Activated T-cell treated with anti-CD3 and anti-CD28 coated beads for 4 hours (primary cell): ENCODE measurements at regions not wholly inside any gene's neighbourhood (a gene's known extent, or its start where the extent isn't known, plus 50 kb on each side); places are given as distances from the start of the nearest gene placed in this dataset.
"Not testable (repeated sequence)": the region's sequence is repeated elsewhere in the genome, so short reads cannot be mapped to it uniquely, and the experiment has no call there.

Source experiments
- DNase-seq: peaks from one replicate; pipeline ENCODE4 v3.0.0-alpha.2; 2020

GRCh38 chr6:105875974-105876640 is 210.0 kb upstream of the PRDM1 start:
- no peak for DNase-seq

DNA sequence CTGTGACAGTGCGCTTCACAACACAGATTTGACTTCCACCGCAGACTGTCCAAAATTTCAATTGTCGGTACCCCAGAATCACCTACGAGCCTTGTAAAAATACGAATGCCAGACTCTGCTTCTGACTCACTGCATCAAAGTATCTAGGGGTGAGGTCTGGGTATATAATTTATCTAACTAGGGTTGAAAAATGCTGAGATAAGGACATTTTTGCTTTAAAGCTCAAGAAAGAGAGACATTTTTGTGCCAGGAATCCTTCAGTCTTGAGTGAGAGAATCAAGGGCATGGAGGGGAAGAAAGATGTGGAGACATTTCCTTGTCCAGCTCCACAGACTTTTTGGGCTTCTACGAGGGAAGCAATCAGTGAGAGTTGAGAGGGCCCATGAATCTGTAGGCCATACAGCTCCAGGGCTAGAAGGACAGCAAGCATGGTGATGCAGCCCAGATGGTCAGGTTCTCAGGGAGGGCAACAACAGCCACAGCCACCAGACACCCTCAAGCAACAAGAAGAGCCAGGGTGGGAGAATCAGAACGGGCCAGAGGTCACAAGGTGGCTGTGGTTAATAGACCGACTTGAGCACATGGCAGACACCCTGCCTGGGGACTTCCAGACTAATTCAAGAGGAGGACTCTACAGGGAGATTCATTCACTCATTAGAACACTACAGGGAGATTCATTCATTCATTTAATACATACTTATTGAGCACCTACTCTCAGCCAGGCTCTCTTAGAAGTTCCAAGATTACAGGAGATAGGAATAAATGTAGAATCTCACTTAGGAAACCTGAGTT is 211.1 kb upstream of the PRDM1 start:
- no peak for DNase-seq

- no peak for DNase-seq
Observed at GRCh38 chr6:105873799-105874198, 212.3 kb upstream of the PRDM1 start.

- no peak for DNase-seq
Observed at GRCh38 chr6:105873211-105873704, 212.9 kb upstream of the PRDM1 start.

DNA sequence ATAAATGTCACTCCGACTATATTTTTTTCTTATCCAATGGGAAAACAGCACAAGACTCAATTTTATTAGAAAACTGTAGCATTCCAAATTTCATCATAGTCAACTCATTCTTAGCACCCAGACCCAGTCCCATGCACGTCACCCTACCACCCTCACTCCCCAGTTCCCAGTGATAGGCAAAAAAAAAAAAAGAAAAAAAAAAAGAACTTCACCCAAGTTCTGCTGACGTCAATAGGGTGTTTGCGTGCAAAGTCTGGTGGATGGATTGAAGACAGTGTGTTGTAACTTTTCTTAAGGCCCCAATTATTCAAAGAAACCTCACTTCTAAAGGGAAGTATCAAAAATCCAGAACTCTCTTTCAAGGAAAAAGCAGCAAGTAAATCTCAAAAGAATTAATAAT is 213.9 kb upstream of the PRDM1 start:
- no peak for DNase-seq

DNA sequence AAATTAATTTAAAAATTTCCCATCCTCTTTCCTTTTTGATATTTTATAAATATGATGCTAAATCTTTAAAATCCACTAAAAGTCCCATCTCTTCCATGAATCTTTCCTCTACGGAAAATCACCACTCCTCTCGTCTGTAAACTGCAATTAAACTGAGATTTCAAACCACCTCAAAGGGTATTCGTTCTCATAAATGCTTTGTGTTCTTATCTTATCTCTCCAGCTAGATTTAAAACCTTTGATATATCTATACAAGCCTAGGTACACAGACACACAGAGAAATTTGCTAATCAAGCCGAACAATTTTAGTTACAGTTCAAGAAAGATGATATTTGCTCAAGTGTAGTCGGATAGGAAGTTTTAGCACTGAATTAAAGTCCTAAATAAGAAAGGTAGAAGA is 214.6 kb upstream of the PRDM1 start:
- DNase-seq: no peak

DNA sequence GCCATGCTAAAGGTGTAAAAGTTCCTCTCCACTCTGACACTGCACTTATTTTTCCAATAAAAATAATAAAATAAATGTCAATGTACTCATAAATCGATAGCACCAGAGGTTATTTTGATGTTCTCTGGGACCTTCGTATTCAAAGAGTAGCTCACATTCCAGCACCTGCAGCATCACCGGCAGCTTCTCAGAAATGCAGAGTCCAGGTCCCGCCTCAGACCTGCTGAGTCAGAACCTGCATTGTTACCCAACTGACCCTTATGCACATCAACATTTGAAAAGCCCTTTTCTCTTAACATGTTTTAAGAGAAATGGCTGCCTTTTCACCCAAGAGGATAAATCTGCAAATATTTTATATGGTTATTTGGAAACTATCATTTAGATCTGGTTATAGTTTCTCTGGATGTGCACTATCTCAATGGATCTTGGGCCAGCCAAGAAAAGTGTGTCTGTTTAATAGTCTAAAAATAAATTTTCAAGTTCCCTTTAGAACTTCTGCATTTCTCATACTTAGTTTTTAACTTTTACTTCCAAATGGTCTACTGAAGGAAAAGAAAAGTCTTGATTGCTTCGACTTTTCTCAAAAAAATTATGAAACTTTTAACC is 216.2 kb upstream of the PRDM1 start:
- no peak for DNase-seq

- no peak for DNase-seq
Observed at GRCh38 chr6:105868823-105869460, 217.2 kb upstream of the PRDM1 start.

GRCh38 chr6:105867821-105868220 is 218.3 kb upstream of the PRDM1 start:
- DNase-seq: no peak

DNA sequence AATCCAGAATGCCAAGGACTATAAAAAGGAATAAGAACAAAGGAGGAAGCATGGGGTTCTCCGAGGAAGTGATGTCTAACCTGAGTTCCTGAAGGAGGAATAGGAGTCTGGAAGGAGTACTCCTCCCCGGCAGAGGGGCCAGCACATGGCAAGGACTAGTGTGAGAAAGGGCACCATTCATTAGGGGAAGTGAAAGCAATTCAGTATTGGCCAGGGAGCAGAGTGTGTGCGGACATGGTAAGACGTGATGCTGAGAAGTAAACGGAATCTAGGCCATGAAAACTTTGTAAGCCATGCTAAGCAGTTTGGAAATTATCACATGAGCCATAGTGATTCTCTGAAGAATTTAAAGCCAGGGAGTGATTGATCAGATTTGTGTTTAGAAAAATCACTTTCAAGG is 218.9 kb upstream of the PRDM1 start:
- DNase-seq: no peak

DNA sequence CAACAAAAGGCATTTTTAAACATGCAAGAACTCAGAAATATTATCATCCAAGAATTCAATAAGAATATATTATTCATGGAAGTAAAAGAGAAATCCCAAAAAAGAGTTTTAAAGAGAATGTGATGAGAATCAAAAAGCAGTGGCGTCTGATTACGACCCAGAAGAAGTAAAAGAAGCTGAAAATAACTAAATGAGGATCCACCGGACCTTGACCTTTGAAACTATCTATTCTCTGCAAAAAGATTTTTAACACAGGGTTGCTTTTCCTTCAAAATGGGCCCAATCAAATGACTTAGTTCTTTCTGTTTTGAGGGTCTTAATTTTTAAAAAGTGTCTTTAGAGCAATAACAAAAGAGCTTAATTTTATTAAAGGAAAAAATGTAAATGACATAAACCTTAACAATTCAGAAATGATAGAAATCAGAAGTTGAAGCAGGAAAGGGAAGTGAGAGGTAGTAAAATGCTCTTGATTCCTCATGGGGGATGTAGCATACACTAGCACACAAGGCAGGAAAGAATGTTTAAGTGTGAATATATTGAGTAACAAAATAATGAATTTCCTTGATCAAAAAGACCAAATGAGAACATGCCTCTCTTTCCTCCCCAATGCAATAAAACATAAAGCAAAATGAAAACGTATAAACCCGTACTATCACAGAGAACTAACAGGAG is 223.1 kb upstream of the PRDM1 start:
- DNase-seq: no peak

DNA sequence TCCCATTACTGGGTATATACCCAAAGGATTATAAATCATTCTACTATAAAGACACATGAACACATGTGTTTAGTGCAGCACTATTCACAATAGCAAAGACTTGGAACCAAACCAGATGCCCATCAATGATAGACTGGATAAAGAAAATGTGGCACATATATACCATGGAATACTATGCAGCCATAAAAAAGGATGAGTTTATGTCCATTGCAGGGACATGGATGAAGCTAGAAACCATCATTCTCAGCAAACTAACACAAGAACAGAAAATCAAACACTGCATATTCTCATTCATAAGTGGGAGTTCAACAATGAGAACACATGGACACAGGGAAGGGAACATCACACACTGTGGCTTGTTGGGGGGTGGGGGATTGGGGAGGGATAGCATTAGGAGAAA is 225.2 kb upstream of the PRDM1 start:
- DNase-seq: not testable (repeated sequence)

GRCh38 chr6:105859457-105859856 is 226.7 kb upstream of the PRDM1 start:
- DNase-seq: no peak

GRCh38 chr6:105858639-105859038 is 227.5 kb upstream of the PRDM1 start:
- not testable (repeated sequence) for DNase-seq

- DNase-seq: no peak
Observed at GRCh38 chr6:105855433-105855832, 230.7 kb upstream of the PRDM1 start.

- DNase-seq: not testable (repeated sequence)
Observed at GRCh38 chr6:105853979-105854378, 232.2 kb upstream of the PRDM1 start.

DNA sequence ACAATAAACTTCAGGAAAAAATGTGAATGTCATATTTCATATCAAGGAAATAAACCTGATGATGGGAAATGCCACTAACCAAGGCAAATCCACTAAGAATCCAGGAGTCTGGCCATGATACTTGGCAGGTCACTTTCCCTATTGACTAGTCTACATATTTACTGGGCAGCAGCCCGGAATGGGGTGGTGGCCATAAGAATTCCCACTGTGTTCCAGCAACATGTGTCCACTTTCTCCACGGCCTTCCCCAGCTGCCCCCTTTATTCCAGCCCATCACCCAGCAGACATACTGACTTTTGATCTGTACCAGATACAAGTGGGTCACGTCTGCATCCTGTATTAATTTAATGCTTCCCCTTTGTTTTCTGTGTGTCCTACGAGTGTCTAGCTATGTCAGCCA is 234.5 kb upstream of the PRDM1 start:
- DNase-seq: no peak

DNA sequence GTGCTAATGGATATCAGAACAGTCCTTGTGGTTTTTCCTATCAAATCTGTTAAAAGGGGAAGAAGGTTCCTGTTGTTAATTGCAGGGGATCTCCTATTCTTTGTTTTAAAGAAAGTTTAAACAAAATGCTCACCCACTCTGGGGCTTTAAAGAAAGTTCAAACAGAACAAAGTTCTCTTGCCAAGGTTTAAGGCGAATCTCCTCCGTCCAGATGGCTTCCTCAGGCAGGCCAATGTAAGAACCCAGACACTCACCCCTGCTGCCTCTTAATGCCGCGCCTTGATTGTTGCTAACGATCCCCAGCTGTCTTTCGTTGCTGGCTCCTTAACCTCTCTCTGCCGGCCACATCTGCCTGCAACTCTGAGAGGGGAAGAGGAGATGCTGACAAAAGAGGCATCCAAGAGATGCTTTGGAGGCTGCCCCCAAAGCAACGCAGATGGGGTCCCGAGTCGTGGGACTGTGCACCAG is 235.0 kb upstream of the PRDM1 start:
- no peak for DNase-seq

GRCh38 chr6:105850261-105851112 is 235.6 kb upstream of the PRDM1 start:
- DNase-seq: no peak

GRCh38 chr6:105849746-105850145 is 236.4 kb upstream of the PRDM1 start:
- DNase-seq: no peak

DNA sequence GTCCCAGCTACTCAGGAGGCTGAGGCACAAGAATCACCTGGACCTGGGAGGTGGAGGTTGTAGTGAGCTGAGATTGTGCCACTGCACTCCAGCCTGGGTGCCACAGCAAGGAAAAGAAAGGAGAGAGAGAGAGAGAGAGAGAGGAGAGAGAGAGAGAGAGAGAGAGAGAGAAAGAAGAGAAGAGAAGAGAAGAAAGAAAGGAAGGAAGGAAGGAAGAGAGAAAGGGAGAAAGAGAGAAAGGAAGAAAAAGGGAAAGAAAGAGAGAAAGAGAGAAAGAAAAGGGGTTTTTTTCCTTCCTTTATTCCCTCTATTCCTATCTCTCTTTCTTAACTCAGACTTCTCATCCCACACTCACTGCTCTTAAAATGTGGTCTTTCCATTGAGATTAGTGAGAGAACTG is 238.7 kb upstream of the PRDM1 start:
- DNase-seq: no peak
